Kidney epithelial cell (primary cell): ENCODE measurements at regions not wholly inside any gene's neighbourhood (a gene's known extent, or its start where the extent isn't known, plus 50 kb on each side); places are given as distances from the start of the nearest gene placed in this dataset.

ENCODE experiments used
- DNase-seq: peaks from one replicate; pipeline ENCODE4 v3.0.0-alpha.2; 2010; ENCODE audit warnings: low read depth
- H3K27me3 ChIP-seq: 2 replicates; pipeline ENCODE4 v1.6.0; 2011; ENCODE audit warnings: low read length; ENCODE audit not compliant: control insufficient read depth, insufficient read depth
- H3K36me3 ChIP-seq: 2 replicates; pipeline ENCODE4 v1.5.1; 2011; ENCODE audit warnings: low read length; ENCODE audit not compliant: control insufficient read depth, insufficient read depth
- H3K4me3 ChIP-seq: 2 replicates; pipeline ENCODE4 v1.5.1; 2011; ENCODE audit warnings: low read depth, mild to moderate bottlenecking, control low read depth, low read length
- TF ChIP-seq, protein P1 (sequence below): IDR thresholded peaks from 2 replicates; pipeline ENCODE4 v1.5.1; 2011; ENCODE audit warnings: mild to moderate bottlenecking, moderate library complexity, low read length, control low read depth, inconsistent platforms; ENCODE audit not compliant: insufficient read depth, poor library complexity, severe bottlenecking

DNA sequence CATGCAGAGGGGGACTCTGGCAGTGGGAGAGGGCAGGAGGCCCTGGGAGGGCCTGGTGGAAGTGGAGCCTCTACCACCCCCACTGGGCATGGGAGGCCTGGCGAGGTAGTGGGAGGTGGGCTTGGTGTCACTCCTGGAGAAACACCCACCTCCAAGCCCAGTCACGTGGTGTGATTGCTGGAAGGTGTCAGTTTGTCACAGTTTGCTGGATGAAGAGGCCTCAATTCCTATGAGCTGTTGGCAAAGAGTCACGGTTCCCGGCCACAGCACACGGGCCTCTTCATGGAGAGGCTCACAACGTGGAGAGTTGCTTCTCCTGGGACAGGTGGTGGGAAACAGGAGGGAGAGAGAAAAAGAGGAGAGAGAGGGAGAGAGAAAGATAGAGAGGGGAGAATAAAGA is 684.1 kb upstream of the ARGLU1 start:
- no peaks in the 10 kb centered on the region for H3K36me3 ChIP-seq
- H3K4me3 ChIP-seq: no peak overlapping the region
- TF ChIP-seq, protein P1, sequence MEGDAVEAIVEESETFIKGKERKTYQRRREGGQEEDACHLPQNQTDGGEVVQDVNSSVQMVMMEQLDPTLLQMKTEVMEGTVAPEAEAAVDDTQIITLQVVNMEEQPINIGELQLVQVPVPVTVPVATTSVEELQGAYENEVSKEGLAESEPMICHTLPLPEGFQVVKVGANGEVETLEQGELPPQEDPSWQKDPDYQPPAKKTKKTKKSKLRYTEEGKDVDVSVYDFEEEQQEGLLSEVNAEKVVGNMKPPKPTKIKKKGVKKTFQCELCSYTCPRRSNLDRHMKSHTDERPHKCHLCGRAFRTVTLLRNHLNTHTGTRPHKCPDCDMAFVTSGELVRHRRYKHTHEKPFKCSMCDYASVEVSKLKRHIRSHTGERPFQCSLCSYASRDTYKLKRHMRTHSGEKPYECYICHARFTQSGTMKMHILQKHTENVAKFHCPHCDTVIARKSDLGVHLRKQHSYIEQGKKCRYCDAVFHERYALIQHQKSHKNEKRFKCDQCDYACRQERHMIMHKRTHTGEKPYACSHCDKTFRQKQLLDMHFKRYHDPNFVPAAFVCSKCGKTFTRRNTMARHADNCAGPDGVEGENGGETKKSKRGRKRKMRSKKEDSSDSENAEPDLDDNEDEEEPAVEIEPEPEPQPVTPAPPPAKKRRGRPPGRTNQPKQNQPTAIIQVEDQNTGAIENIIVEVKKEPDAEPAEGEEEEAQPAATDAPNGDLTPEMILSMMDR: no peak
- DNase-seq: no peak
- H3K27me3 ChIP-seq: no peaks in the 10 kb centered on the region

DNA sequence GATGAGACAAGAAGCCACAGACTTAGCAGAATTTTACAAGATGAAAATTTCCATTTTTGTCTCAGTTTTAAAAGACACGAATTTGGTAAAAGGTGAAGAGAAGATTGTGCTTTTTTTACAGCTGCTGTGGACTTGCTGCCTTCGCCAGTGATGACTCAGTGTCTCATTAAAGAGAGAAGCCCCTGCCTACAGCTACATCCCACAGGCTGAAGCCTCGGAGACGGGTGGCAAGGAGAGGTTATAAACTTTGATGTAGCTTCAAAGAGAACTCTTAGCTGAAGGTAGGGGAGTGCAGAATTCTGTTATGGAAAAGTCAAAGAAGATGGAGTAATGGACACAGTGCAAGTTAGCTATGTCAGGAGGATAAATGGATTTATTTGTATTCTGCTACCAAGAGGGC is 683.4 kb upstream of the ARGLU1 start:
- no peak for DNase-seq
- no peaks in the 10 kb centered on the region for H3K27me3 ChIP-seq
- no peaks in the 10 kb centered on the region for H3K36me3 ChIP-seq
- no peak overlapping the region for H3K4me3 ChIP-seq
- TF ChIP-seq, protein P1: no peak

DNA sequence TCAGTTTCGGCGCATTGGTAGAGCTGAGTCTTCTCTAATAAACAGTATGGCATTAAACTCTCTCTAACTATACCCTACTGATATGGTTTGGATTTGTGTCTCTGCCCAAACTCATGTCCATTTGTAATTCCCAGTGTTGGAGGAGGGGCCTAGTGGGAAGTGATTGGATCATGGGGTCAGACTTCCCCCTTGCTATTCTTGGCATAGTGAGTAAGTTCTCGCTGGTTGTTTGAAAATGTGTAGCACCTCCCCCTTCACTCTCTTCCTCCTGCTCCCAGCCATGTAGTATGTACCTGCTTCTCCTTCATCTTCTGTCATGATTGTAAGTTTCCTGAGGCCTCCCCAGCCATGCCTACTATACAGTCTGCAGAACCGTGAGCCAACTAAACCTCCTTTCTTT is 682.7 kb upstream of the ARGLU1 start:
- TF ChIP-seq, protein P1: no peak
- no peak overlapping the region for H3K4me3 ChIP-seq
- no peak for DNase-seq
- H3K36me3 ChIP-seq: no peaks in the 10 kb centered on the region
- H3K27me3 ChIP-seq: no peaks in the 10 kb centered on the region

DNA sequence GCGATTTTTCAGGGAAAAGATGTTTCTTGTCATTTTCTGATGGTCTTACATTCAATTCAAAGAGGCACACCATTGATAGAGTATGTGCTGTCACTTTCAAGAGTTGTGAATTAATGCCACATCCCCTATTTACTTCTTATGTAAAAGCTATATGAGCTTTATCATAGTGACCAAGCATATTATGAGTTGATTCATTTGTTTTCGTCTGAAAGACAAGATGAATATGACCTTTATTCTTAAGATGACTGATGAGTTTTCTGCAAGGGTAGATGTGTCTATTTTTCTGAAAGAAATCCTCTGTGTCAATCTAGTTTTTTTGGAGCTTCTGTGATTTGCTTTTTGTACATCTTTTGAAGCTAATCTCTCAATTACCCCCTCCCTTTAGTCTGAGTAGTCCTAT is 676.3 kb upstream of the ARGLU1 start:
- Histone ChIP-seq H3K27me3 (no peaks in the 10 kb centered on the region), H3K4me3 (no peak overlapping the region), H3K36me3 (no peaks in the 10 kb centered on the region)
- DNase-seq: no peak
- TF ChIP-seq, protein P1: no peak

DNA sequence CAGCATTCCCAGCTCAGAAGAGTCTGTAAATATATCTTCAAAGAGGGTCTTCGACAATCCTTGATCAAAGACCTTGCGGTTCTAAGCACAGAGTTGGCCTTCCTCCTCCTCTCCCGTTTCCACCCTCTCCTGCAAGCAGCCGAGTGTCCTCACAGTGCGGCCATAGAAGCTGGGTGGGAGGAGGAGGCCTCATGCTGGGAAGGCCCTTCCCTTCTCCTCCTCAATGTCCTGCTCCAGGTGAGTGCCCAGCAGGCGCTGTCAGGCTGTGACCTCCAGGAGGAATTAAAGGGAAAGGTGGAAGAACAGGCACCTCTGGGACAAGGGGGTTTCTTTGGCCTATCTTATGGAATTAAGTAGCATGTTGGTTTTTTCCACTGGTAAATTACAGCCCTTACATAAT is 674.2 kb upstream of the ARGLU1 start:
- no peak overlapping the region for H3K4me3 ChIP-seq
- no peaks in the 10 kb centered on the region for H3K36me3 ChIP-seq
- no peaks in the 10 kb centered on the region for H3K27me3 ChIP-seq
- TF ChIP-seq, protein P1: no peak
- no peak for DNase-seq

DNA sequence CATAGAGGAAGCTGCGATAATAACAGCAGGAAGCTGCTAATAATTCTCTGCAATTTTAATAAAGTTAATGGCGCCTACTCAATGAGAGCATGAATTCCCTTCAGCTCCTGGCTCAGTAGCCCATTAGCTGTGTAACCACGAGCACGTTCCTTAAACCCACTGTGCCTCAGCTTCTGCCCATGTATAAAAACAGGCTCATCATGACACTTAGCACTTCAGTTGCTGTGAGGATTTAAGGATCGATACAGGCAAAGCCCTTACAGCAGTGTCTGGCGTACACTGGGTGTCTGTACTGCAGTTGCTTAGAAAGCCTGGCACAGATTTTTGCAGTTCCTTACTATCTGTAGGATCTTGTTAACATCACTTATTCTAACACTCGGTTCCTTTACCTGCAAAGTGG is 673.4 kb upstream of the ARGLU1 start:
- Histone ChIP-seq H3K36me3 (no peaks in the 10 kb centered on the region), H3K4me3 (no peak overlapping the region), H3K27me3 (no peaks in the 10 kb centered on the region)
- TF ChIP-seq, protein P1: no peak
- DNase-seq: no peak
